Dedifferentiated amniotic fluid mesenchymal stem cell (primary cell): ENCODE measurements at regions not wholly inside any gene's neighbourhood (a gene's known extent, or its start where the extent isn't known, plus 50 kb on each side); places are given as distances from the start of the nearest gene placed in this dataset.

Experiments
- DNase-seq: peaks from one replicate; pipeline ENCODE4 v3.0.0-alpha.2; 2016; ENCODE audit errors: extremely low spot score

- DNase-seq: no peak
Measured at GRCh38 chr12:87163122-87163521, 866.1 kb downstream of the C12orf50 start.

GRCh38 chr12:87160848-87161601 is 868.2 kb downstream of the C12orf50 start:
- peak; percentile 29 for DNase-seq

GRCh38 chr12:87157791-87158190 is 871.4 kb downstream of the C12orf50 start:
- peak; percentile 92 for DNase-seq

GRCh38 chr12:87155621-87156020 is 873.6 kb downstream of the C12orf50 start:
- no peak for DNase-seq

GRCh38 chr12:87152841-87153528 is 876.2 kb downstream of the C12orf50 start:
- no peak for DNase-seq

GRCh38 chr12:87152075-87152474 is 877.1 kb downstream of the C12orf50 start:
- DNase-seq: no peak

- no peak for DNase-seq
Measured at GRCh38 chr12:87150969-87151662, 878.1 kb downstream of the C12orf50 start.

- DNase-seq: peak; percentile 36
Measured at GRCh38 chr12:87142342-87142741, 886.2 kb upstream of the MGAT4C start.

GRCh38 chr12:87141091-87141490 is 884.9 kb upstream of the MGAT4C start:
- DNase-seq: no peak

- peak; percentile 80 for DNase-seq
Measured at GRCh38 chr12:87140262-87140661, 884.1 kb upstream of the MGAT4C start.

GRCh38 chr12:87137220-87137619 is 881.0 kb upstream of the MGAT4C start:
- no peak for DNase-seq

- peak; percentile 65 for DNase-seq
Measured at GRCh38 chr12:87136330-87136976, 880.3 kb upstream of the MGAT4C start.

- DNase-seq: peak; percentile 64
Measured at GRCh38 chr12:87127272-87127671, 871.1 kb upstream of the MGAT4C start.

- DNase-seq: no peak
Measured at GRCh38 chr12:87121896-87122295, 865.7 kb upstream of the MGAT4C start.

- DNase-seq: no peak
Measured at GRCh38 chr12:87120440-87120839, 864.2 kb upstream of the MGAT4C start.

- DNase-seq: no peak
Measured at GRCh38 chr12:87119713-87120112, 863.5 kb upstream of the MGAT4C start.

GRCh38 chr12:87117526-87117925 is 861.3 kb upstream of the MGAT4C start:
- DNase-seq: no peak

- no peak for DNase-seq
Measured at GRCh38 chr12:87116780-87117179, 860.6 kb upstream of the MGAT4C start.

- no peak for DNase-seq
Measured at GRCh38 chr12:87112571-87113345, 856.6 kb upstream of the MGAT4C start.

GRCh38 chr12:87107766-87108165 is 851.6 kb upstream of the MGAT4C start:
- no peak for DNase-seq

GRCh38 chr12:87107270-87107669 is 851.1 kb upstream of the MGAT4C start:
- DNase-seq: no peak
